ENCODE measurements at regions not wholly inside any gene's neighbourhood (a gene's known extent, or its start where the extent isn't known, plus 50 kb on each side); places are given as distances from the start of the nearest gene placed in this dataset.

DNA sequence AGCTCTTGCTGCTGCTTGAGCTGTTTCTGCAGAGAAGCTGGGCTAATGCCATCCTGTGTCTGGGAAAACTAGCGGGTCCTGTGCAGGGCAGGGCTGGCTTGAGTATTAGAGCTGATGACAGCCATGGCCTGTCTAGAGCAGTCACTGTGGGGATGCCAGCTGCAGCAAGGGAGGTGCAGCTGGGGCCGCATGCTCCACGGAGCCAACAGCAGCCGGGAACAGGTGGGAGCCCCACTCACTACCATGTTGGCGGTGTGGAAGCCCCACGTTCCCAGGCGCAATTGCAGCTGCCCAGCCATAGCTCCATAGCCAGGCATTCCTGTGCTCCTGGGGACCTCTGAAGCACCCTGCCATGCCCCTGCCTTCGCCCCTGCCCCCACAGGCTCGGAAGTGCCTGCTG lies 212.9 kb downstream of the TFAP2C start:
- H3K4me1 ChIP-seq (ENCODE audit: insufficient read depth, low read length, poor library complexity, severe bottlenecking), result no peaks in the 10 kb centered on the region
- H3K4me3 ChIP-seq (ENCODE audit: low read depth, low read length, poor library complexity, severe bottlenecking), result no peak overlapping the region
- no peak for TF ChIP-seq EZH2 (IDR thresholded peaks at IDR 0.05; ENCODE audit: borderline replicate concordance, low read depth, low read length, poor library complexity, severe bottlenecking)
- TF ChIP-seq, protein P1, sequence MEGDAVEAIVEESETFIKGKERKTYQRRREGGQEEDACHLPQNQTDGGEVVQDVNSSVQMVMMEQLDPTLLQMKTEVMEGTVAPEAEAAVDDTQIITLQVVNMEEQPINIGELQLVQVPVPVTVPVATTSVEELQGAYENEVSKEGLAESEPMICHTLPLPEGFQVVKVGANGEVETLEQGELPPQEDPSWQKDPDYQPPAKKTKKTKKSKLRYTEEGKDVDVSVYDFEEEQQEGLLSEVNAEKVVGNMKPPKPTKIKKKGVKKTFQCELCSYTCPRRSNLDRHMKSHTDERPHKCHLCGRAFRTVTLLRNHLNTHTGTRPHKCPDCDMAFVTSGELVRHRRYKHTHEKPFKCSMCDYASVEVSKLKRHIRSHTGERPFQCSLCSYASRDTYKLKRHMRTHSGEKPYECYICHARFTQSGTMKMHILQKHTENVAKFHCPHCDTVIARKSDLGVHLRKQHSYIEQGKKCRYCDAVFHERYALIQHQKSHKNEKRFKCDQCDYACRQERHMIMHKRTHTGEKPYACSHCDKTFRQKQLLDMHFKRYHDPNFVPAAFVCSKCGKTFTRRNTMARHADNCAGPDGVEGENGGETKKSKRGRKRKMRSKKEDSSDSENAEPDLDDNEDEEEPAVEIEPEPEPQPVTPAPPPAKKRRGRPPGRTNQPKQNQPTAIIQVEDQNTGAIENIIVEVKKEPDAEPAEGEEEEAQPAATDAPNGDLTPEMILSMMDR (conservative IDR thresholded peaks at IDR 0.05; ENCODE audit: low read depth, low read length), result no peak
- ChIA-PET CTCF (no interaction called here), POLR2A (ENCODE audit: low non-redundant PET) (no interaction called here)
- BruUV-seq (replicated peaks), result no TSS peak
- intact Hi-C loops (cut with micrococcal nuclease; ENCODE audit: unreplicated experiment), result no loop called here
- H3K27me3 ChIP-seq (replicated peaks; ENCODE audit: insufficient read depth, low read depth, low read length, poor library complexity), result peaks cover 22% of the 10 kb centered on the region
- H3K9me3 ChIP-seq (ENCODE audit: low read depth, low read length, poor library complexity, severe bottlenecking), result no peaks in the 10 kb centered on the region
- no peaks in the 10 kb centered on the region for H3K36me3 ChIP-seq (ENCODE audit: insufficient read depth, low read length, poor library complexity, severe bottlenecking)
- no peak overlapping the region for H3K27ac ChIP-seq (ENCODE audit: low read depth, low read length, poor library complexity, severe bottlenecking)
- DNase-seq (ENCODE audit: low spot score), result no peak

DNA sequence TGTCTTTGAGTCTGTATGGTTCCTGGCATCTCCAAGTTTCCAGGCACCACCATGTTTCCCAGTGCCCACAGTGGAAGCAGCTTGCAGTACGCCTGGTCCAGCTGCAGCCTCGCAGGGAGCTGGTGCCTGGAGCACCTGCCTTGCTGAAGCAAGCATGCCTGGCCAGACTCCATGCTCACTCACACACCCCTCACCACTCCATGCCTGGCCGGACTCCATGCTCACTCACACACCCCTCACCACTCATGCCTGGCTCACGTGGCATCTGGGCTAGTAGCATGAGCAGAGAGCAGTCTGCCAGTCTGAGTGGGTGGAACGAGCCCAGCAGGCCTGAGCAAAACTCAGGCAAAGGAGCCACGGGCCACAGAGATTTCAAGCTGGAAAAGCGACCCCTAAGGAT lies 214.3 kb downstream of the TFAP2C start:
- H3K36me3 ChIP-seq (ENCODE audit: insufficient read depth, low read length, poor library complexity, severe bottlenecking), result no peaks in the 10 kb centered on the region
- TF ChIP-seq, protein P1 (conservative IDR thresholded peaks at IDR 0.05; ENCODE audit: low read depth, low read length), result no peak
- no peak for TF ChIP-seq EZH2 (IDR thresholded peaks at IDR 0.05; ENCODE audit: borderline replicate concordance, low read depth, low read length, poor library complexity, severe bottlenecking)
- DNase-seq (ENCODE audit: low spot score), result no peak
- CTCF ChIA-PET, result no interaction called here
- H3K27me3 ChIP-seq (replicated peaks; ENCODE audit: insufficient read depth, low read depth, low read length, poor library complexity), result peaks cover 9% of the 10 kb centered on the region
- H3K9me3 ChIP-seq (ENCODE audit: low read depth, low read length, poor library complexity, severe bottlenecking), result no peaks in the 10 kb centered on the region
- no peaks in the 10 kb centered on the region for H3K4me1 ChIP-seq (ENCODE audit: insufficient read depth, low read length, poor library complexity, severe bottlenecking)
- H3K27ac ChIP-seq (ENCODE audit: low read depth, low read length, poor library complexity, severe bottlenecking), result no peak overlapping the region
- intact Hi-C loops (cut with micrococcal nuclease; ENCODE audit: unreplicated experiment), result no loop called here
- H3K4me3 ChIP-seq (ENCODE audit: low read depth, low read length, poor library complexity, severe bottlenecking), result no peak overlapping the region
- no TSS peak for BruUV-seq (replicated peaks)
- POLR2A ChIA-PET (ENCODE audit: low non-redundant PET), result no interaction called here

DNA sequence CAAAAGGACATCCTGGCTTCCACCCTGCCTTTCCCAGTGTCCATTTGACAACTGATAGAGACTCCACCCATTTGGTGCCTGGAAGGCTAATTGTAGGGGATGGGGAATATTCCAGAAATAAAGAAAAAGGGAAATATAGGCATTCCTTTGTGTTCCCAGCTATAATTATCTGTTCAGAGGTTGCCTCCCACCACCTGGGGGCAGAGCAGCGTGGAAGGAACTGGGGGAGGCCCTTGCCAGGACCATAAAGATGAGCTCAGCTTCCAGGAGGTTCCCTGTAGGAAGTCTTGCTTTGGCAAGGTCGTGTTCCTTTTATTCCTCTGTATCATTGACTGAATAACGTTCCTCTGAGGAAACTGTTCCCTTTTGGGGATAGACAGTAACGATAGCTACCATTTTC lies 214.7 kb downstream of the TFAP2C start:
- no peaks in the 10 kb centered on the region for H3K4me1 ChIP-seq (ENCODE audit: insufficient read depth, low read length, poor library complexity, severe bottlenecking)
- intact Hi-C loops (cut with micrococcal nuclease; ENCODE audit: unreplicated experiment), result no loop called here
- POLR2A ChIA-PET (ENCODE audit: low non-redundant PET), result no interaction called here
- no peaks in the 10 kb centered on the region for H3K9me3 ChIP-seq (ENCODE audit: low read depth, low read length, poor library complexity, severe bottlenecking)
- peaks cover 6% of the 10 kb centered on the region for H3K27me3 ChIP-seq (replicated peaks; ENCODE audit: insufficient read depth, low read depth, low read length, poor library complexity)
- H3K27ac ChIP-seq (ENCODE audit: low read depth, low read length, poor library complexity, severe bottlenecking), result no peak overlapping the region
- DNase-seq (ENCODE audit: low spot score), result peak; percentile 11
- TF ChIP-seq, protein P1 (conservative IDR thresholded peaks at IDR 0.05; ENCODE audit: low read depth, low read length), result 0 out of 2 replicates have a peak, but pooled peaks have one; percentile 17
- TF ChIP-seq EZH2 (IDR thresholded peaks at IDR 0.05; ENCODE audit: borderline replicate concordance, low read depth, low read length, poor library complexity, severe bottlenecking), result no peak
- BruUV-seq (replicated peaks), result no TSS peak
- CTCF ChIA-PET, result interaction anchor here (0.6 to 0.7 kb wide), 2 partner anchors 130 to 215 kb away, joined by 3 read pairs; no protein-coding TSS in a partner anchor
- H3K36me3 ChIP-seq (ENCODE audit: insufficient read depth, low read length, poor library complexity, severe bottlenecking), result no peaks in the 10 kb centered on the region
- no peak overlapping the region for H3K4me3 ChIP-seq (ENCODE audit: low read depth, low read length, poor library complexity, severe bottlenecking)
